Transverse colon (tissue), 3 donors: ENCODE measurements at regions not wholly inside any gene's neighbourhood (a gene's known extent, or its start where the extent isn't known, plus 50 kb on each side); places are given as distances from the start of the nearest gene placed in this dataset.

Experiments
- POLR2A ChIP-seq: fragments of 450-650 bp; IDR thresholded peaks from one replicate; pipeline ENCODE4 v1.6.1; 2016; ENCODE audit warnings: antibody characterized with exemption, mild to moderate bottlenecking, moderate library complexity
- TF ChIP-seq, protein P1 (sequence below), 5 experiments: fragments of 200-600 bp in 3 of 5; fragments of 450-650 bp in 2 of 5; sonication (generic) in 3 of 5; IDR thresholded peaks; 1 replicate in 2 of 5; 2 replicates in 3 of 5; pipeline ENCODE4 v1.5.1; 2016 to 2017; ENCODE audit warnings: antibody characterized with exemption in 5 of 5, inconsistent platforms in 3 of 5, mild to moderate bottlenecking in 2 of 5, moderate library complexity in 1 of 5

- TF ChIP-seq POLR2A = no peak
- TF ChIP-seq, protein P1, sequence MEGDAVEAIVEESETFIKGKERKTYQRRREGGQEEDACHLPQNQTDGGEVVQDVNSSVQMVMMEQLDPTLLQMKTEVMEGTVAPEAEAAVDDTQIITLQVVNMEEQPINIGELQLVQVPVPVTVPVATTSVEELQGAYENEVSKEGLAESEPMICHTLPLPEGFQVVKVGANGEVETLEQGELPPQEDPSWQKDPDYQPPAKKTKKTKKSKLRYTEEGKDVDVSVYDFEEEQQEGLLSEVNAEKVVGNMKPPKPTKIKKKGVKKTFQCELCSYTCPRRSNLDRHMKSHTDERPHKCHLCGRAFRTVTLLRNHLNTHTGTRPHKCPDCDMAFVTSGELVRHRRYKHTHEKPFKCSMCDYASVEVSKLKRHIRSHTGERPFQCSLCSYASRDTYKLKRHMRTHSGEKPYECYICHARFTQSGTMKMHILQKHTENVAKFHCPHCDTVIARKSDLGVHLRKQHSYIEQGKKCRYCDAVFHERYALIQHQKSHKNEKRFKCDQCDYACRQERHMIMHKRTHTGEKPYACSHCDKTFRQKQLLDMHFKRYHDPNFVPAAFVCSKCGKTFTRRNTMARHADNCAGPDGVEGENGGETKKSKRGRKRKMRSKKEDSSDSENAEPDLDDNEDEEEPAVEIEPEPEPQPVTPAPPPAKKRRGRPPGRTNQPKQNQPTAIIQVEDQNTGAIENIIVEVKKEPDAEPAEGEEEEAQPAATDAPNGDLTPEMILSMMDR (IDR thresholded peaks at IDR 0.05) = no peak
Measured at GRCh38 chr2:12282780-12283695, 433.7 kb upstream of the TRIB2 start.
